ENCODE measurements at regions not wholly inside any gene's neighbourhood (a gene's known extent, or its start where the extent isn't known, plus 50 kb on each side); places are given as distances from the start of the nearest gene placed in this dataset.

- Mint-ChIP-seq H3K36me3 (ENCODE audit: insufficient read depth in 1 of 3, low read depth in 3 of 3) (no peaks in the 10 kb centered on the region; a peak in 1 of 7 replicates), H3K27ac (peak overlapping the region; percentile 59 to 80 (median 66); a peak in 6 of 7 replicates), H3K4me3 (no peak overlapping the region), H3K27me3 (ENCODE audit: low read depth) (no peaks in the 10 kb centered on the region), H3K9me3 (no peaks in the 10 kb centered on the region; a peak in 1 of 5 replicates), H3K4me1 (peaks cover 29 to 37% of the 10 kb centered on the region in 2 experiments)
- Histone ChIP-seq H3K27me3 (ENCODE audit: insufficient read depth, low read length) (no peaks in the 10 kb centered on the region), H2AFZ (ENCODE audit: low read length) (no peak overlapping the region), H3K23me2 (ENCODE audit: insufficient read length, low read depth, low read length, poor library complexity, severe bottlenecking) (no peaks in the 10 kb centered on the region), H3K79me1 (ENCODE audit: insufficient read depth, low read depth, low read length, poor library complexity, severe bottlenecking) (no peaks in the 10 kb centered on the region), H3K23ac (ENCODE audit: insufficient read length, low read depth, low read length) (no peak overlapping the region), H3K79me2 (ENCODE audit: insufficient read depth, low read length) (no peaks in the 10 kb centered on the region), H4K5ac (ENCODE audit: insufficient read length, low read depth, low read length) (no peak overlapping the region), H3K4me2 (ENCODE audit: insufficient read depth, insufficient read length, low read length) (no peak overlapping the region), H3K27ac (ENCODE audit: insufficient read length, low read depth, low read length) (no peak overlapping the region), H3K4ac (ENCODE audit: low read depth, low read length) (no peak overlapping the region), H4K8ac (replicated peaks; ENCODE audit: insufficient read length, low read depth, low read length) (no peak overlapping the region), H4K91ac (ENCODE audit: insufficient read length, low read depth, low read length) (no peak overlapping the region), H2BK15ac (ENCODE audit: low read depth, low read length) (no peak overlapping the region), H2BK120ac (ENCODE audit: low read depth, low read length, poor library complexity, severe bottlenecking) (no peak overlapping the region), H3K18ac (ENCODE audit: insufficient read length, low read depth, low read length) (no peak overlapping the region), H3T11ph (ENCODE audit: low read length) (no peak overlapping the region), H3K9ac (ENCODE audit: extremely low read depth, insufficient read length, low read length) (no peak overlapping the region), H2BK20ac (ENCODE audit: low read depth, low read length, poor library complexity, severe bottlenecking) (no peak overlapping the region), H2AK5ac (ENCODE audit: insufficient read length, low read length) (no peak overlapping the region), H4K20me1 (ENCODE audit: control insufficient read depth, insufficient read depth, insufficient read length) (no peaks in the 10 kb centered on the region), H3K4me1 (ENCODE audit: insufficient read depth, low read length) (peaks cover 13% of the 10 kb centered on the region; the same call in 1 of the 2 replicates), H3K9me3 (ENCODE audit: control insufficient read depth, low read depth, low read length) (no peaks in the 10 kb centered on the region), H3K14ac (ENCODE audit: insufficient read depth, low read length) (no peak overlapping the region), H2BK12ac (ENCODE audit: insufficient read length, low read depth, low read length) (no peak overlapping the region), H3K56ac (ENCODE audit: insufficient read length, low read depth, low read length) (no peak overlapping the region), H2BK5ac (ENCODE audit: insufficient read length, low read length) (no peak overlapping the region)
- TF ChIP-seq CTCF (conservative IDR thresholded peaks at IDR 0.05), result no peak
- DNase-seq, result no peak
- no CpG with 5 or more reads among the region's 2 CpGs for WGBS (ENCODE audit: extremely low coverage, insufficient read length, low lambda C conversion rate)
These were observed 268.9 kb downstream of the ZNF608 start for GRCh38 chr5:124477577-124477976.
